GM12878 (cell line): ENCODE measurements at regions not wholly inside any gene's neighbourhood (a gene's known extent, or its start where the extent isn't known, plus 50 kb on each side); places are given as distances from the start of the nearest gene placed in this dataset.

Experiments
- ATAC-seq: fragments of 200-7000 bp; cut with Tn5 transposase; 3 replicates; pipeline ENCODE4 v1.9.1; 2020; ENCODE audit warnings: mild to moderate bottlenecking, moderate library complexity
- BruUV-seq: library from RNA; stranded (reverse); fragments of 400-500 nt; replicated peaks from 2 replicates; lab custom pipeline; 2021; lab: Mats Ljungman, UMichigan
- CTCF ChIA-PET: fragments of 300-600 bp; sonication (Branson Sonifier 250); formaldehyde crosslinking; extraction: SDS; loops from one replicate; lab custom pipeline; 2021; ENCODE audit warnings: inconsistent platforms; lab: Yijun Ruan, JAX
- POLR2A ChIA-PET: fragments of 350-600 bp; formaldehyde crosslinking; extraction: SDS; loops from one replicate; lab custom pipeline; 2021; ENCODE audit warnings: inconsistent platforms; lab: Charles Lee
- RAD21 ChIA-PET: fragments of 300-600 bp; sonication (Branson Sonifier 250); formaldehyde crosslinking; loops from one replicate; lab custom pipeline; 2023; ENCODE audit warnings: antibody characterized with exemption; ENCODE audit not compliant: unreplicated experiment; lab: Charles Lee
- SMC1A ChIA-PET: fragments of 300-600 bp; sonication (Branson Sonifier 250); formaldehyde crosslinking; loops from one replicate; lab custom pipeline; 2023; ENCODE audit not compliant: unreplicated experiment, uncharacterized antibody; lab: Charles Lee
- DNase-seq: peaks from one replicate; pipeline ENCODE4 v3.0.0-alpha.2; 2011; ENCODE audit warnings: low read depth, low spot score
- FAIRE-seq: peaks from 3 replicates; lab custom pipeline; 2011; peaks lifted over from hg19 to GRCh38; lab: Jason Lieb, UNC
- H2AFZ ChIP-seq: 2 replicates; pipeline ENCODE4 v1.6.0; 2011; ENCODE audit warnings: low read depth, low read length, control low read depth; ENCODE audit not compliant: control insufficient read depth
- H3K27ac ChIP-seq: 2 replicates; pipeline ENCODE4 v1.5.1; 2011; ENCODE audit warnings: control low read depth; ENCODE audit not compliant: control insufficient read depth, insufficient read depth
- H3K27me3 ChIP-seq, 2 experiments: replicated peaks in 1 of 2; 2 replicates each; pipeline versions ENCODE4 v1.6.0 to v1.6.1; 2011; ENCODE audit warnings: low read length in 1 of 2; ENCODE audit not compliant: control insufficient read depth in 2 of 2, insufficient read depth in 2 of 2
- H3K36me3 ChIP-seq, 2 experiments: 2 replicates each; pipeline ENCODE4 v1.5.1; 2011; ENCODE audit warnings: low read length in 1 of 2; ENCODE audit not compliant: control insufficient read depth in 2 of 2, insufficient read depth in 2 of 2
- H3K4me1 ChIP-seq: 2 replicates; pipeline ENCODE4 v1.6.1; 2011; ENCODE audit warnings: mild to moderate bottlenecking, low read length, moderate library complexity, mixed read lengths; ENCODE audit not compliant: control insufficient read depth, insufficient read depth
- H3K4me2 ChIP-seq: 2 replicates; pipeline ENCODE4 v1.6.0; 2011; ENCODE audit warnings: control low read depth; ENCODE audit not compliant: control insufficient read depth, insufficient read depth
- H3K4me3 ChIP-seq: fragments of 200-600 bp; sonication (generic); 2 replicates; pipeline ENCODE4 v1.5.1; 2016
- H3K79me2 ChIP-seq: 2 replicates; pipeline ENCODE4 v1.6.0; 2011; ENCODE audit warnings: low read length; ENCODE audit not compliant: control insufficient read depth, insufficient read depth
- H3K9ac ChIP-seq: 2 replicates; pipeline ENCODE4 v1.8.0; 2011; ENCODE audit warnings: low read length, control low read depth, mixed read lengths; ENCODE audit not compliant: control insufficient read depth, insufficient read depth
- H3K9me3 ChIP-seq: replicated peaks from 3 replicates; pipeline ENCODE4 v1.5.1; 2011; ENCODE audit warnings: mild to moderate bottlenecking, low read length; ENCODE audit not compliant: control insufficient read depth, insufficient read depth
- H4K20me1 ChIP-seq: 2 replicates; pipeline ENCODE4 v1.6.0; 2011; ENCODE audit not compliant: control insufficient read depth, insufficient read depth
- ASH2L ChIP-seq: fragments of 300-600, 200-600 bp; sonication (generic); IDR thresholded peaks from 2 replicates; pipeline ENCODE4 v1.6.1; 2017; ENCODE audit warnings: low read depth, mild to moderate bottlenecking, borderline replicate concordance
- BACH1 ChIP-seq: fragments of 450-650 bp; IDR thresholded peaks from 2 replicates; pipeline ENCODE4 v1.6.1; 2017; ENCODE audit warnings: mild to moderate bottlenecking, borderline replicate concordance
- BRCA1 ChIP-seq: IDR thresholded peaks from 2 replicates; pipeline ENCODE4 v1.6.1; 2011; ENCODE audit warnings: low read depth, low read length, improper control_type of control experiment
- CBX3 ChIP-seq: fragments of 200-600 bp; sonication (generic); IDR thresholded peaks from 2 replicates; pipeline ENCODE4 v1.6.1; 2016; ENCODE audit warnings: low read depth, borderline replicate concordance
- DPF2 ChIP-seq: fragments of 450-650 bp; IDR thresholded peaks from 2 replicates; pipeline ENCODE4 v1.6.1; 2017; ENCODE audit warnings: mild to moderate bottlenecking
- E2F8 ChIP-seq: fragments of 450-650 bp; IDR thresholded peaks from 2 replicates; pipeline ENCODE4 v1.6.1; 2018; ENCODE audit warnings: mild to moderate bottlenecking, low read depth, moderate library complexity; ENCODE audit not compliant: partially characterized antibody
- HSF1 ChIP-seq: fragments of 150-350 bp; IDR thresholded peaks from 2 replicates; pipeline ENCODE4 v1.6.1; 2014; ENCODE audit warnings: mild to moderate bottlenecking, low read depth, low read length
- KDM1A ChIP-seq: fragments of 200-600 bp; sonication (generic); IDR thresholded peaks from 2 replicates; pipeline ENCODE4 v1.6.1; 2016; ENCODE audit warnings: borderline replicate concordance
- NFIC ChIP-seq: IDR thresholded peaks from 2 replicates; pipeline ENCODE4 v1.6.1; 2012; ENCODE audit warnings: low read depth, mild to moderate bottlenecking, inconsistent platforms, low read length, moderate library complexity
- NFYA ChIP-seq: IDR thresholded peaks from 2 replicates; pipeline ENCODE4 v1.6.1; 2011; ENCODE audit warnings: low read depth, mild to moderate bottlenecking, low read length, improper control_type of control experiment, borderline replicate concordance
- PAX8 ChIP-seq: fragments of 450-650 bp; IDR thresholded peaks from 2 replicates; pipeline ENCODE4 v1.6.1; 2017; ENCODE audit warnings: mild to moderate bottlenecking, moderate library complexity
- PBX3 ChIP-seq: IDR thresholded peaks from 2 replicates; pipeline ENCODE4 v1.6.1; 2011; ENCODE audit warnings: mild to moderate bottlenecking, low read depth, low read length, moderate library complexity; ENCODE audit not compliant: insufficient replicate concordance
- RBBP5 ChIP-seq: fragments of 200-600 bp; sonication (generic); conservative IDR thresholded peaks from 2 replicates; pipeline ENCODE4 v1.6.1; 2016
- RUNX3 ChIP-seq: IDR thresholded peaks from 2 replicates; pipeline ENCODE4 v1.6.1; 2012; ENCODE audit warnings: low read length, inconsistent platforms
- SMAD1 ChIP-seq: fragments of 450-650 bp; IDR thresholded peaks from 2 replicates; pipeline ENCODE4 v1.6.1; 2018; ENCODE audit warnings: mild to moderate bottlenecking, low read depth; ENCODE audit not compliant: partially characterized antibody
- SMC3 ChIP-seq: IDR thresholded peaks from 2 replicates; pipeline ENCODE4 v1.6.1; 2011; ENCODE audit warnings: low read length, improper control_type of control experiment, borderline replicate concordance
- YBX1 ChIP-seq: fragments of 450-650 bp; IDR thresholded peaks from 2 replicates; pipeline ENCODE4 v1.6.1; 2016; ENCODE audit warnings: antibody characterized with exemption
- YY1 ChIP-seq: IDR thresholded peaks from 2 replicates; pipeline ENCODE4 v1.6.1; 2011; ENCODE audit warnings: low read depth, mild to moderate bottlenecking, low read length
- ZBED1 ChIP-seq: IDR thresholded peaks from 2 replicates; pipeline ENCODE4 v1.6.1; 2016; ENCODE audit warnings: borderline replicate concordance
- WGBS: methylation state at CpG from one replicate; pipeline ENCODE4 v1.1.6; 2016; ENCODE audit warnings: low lambda C conversion rate; ENCODE audit not compliant: insufficient replicate concordance, insufficient coverage; ENCODE audit errors: missing lambda C conversion rate; 5-methylcytosine and 5-hydroxymethylcytosine counted together
- in situ Hi-C: fragments of 300-500 bp; cut with MboI; formaldehyde crosslinking; loops from 9 replicates; pipeline ENCODE4 v1.14.3; 2018; ENCODE audit warnings: mixed read lengths
- intact Hi-C: fragments of 100-400 bp; cut with micrococcal nuclease; formaldehyde crosslinking; loops from one replicate; pipeline ENCODE4 v1.14.2; 2022; ENCODE audit not compliant: unreplicated experiment

- TF ChIP-seq BACH1, result no peak
These were observed 140.3 kb upstream of the PFKP start (continued) for GRCh38 chr10:2926918-2927660.

- H3K4me3 ChIP-seq, result no peak overlapping the region
- no peaks in the 10 kb centered on the region for H3K79me2 ChIP-seq
- ChIA-PET CTCF (interaction anchor here (0.8 to 6.8 kb wide), 4 partner anchors 26 to 267 kb away, joined by 3 to 96 read pairs (median 4); no protein-coding TSS in a partner anchor), RAD21 (interaction anchor here (1.2 kb wide), 1 partner anchor 117 kb away, joined by 5 read pairs; no protein-coding TSS in a partner anchor), POLR2A (no interaction called here), SMC1A (interaction anchor here (0.8 to 3.1 kb wide), 3 partner anchors 52 to 118 kb away, joined by 5 to 16 read pairs (median 8); no protein-coding TSS in a partner anchor)
- no peaks in the 10 kb centered on the region for H3K36me3 ChIP-seq
- DNase-seq (no peak), ATAC-seq (no peak), FAIRE-seq (no peak)
- peaks cover 3 to 5% of the 10 kb centered on the region in 2 experiments; a peak in 3 of 4 replicates for H3K27me3 ChIP-seq
- 5% methylated on average over 7 of the region's 7 CpGs for WGBS
- BruUV-seq, result no TSS peak
- no peaks in the 10 kb centered on the region for H3K4me1 ChIP-seq
- H4K20me1 ChIP-seq, result no peaks in the 10 kb centered on the region; the same call in 1 of the 2 replicates
- intact Hi-C loops (no loop called here), in situ Hi-C loops (loop anchor here (5.0 kb wide), 1 partner anchor 117 kb away; no protein-coding TSS in a partner anchor)
- H3K27ac ChIP-seq, result no peak overlapping the region
- no peak overlapping the region for H2AFZ ChIP-seq
- H3K4me2 ChIP-seq, result no peak overlapping the region
- no peak overlapping the region for H3K9ac ChIP-seq
- no peaks in the 10 kb centered on the region; the same call in 2 of the 3 replicates for H3K9me3 ChIP-seq
- TF ChIP-seq ZBED1 (no peak), YBX1 (no peak), YY1 (no peak), NFYA (no peak), SMC3 (no peak), RBBP5 (no peak), BRCA1 (no peak), KDM1A (no peak), DPF2 (no peak), E2F8 (no peak), HSF1 (no peak), ASH2L (no peak), PAX8 (no peak), RUNX3 (no peak), SMAD1 (no peak), CBX3 (no peak), PBX3 (no peak), NFIC (no peak)
These were observed 141.7 kb upstream of the PFKP start for GRCh38 chr10:2925631-2926030.
